Peyer's patch (tissue), 4 donors: ENCODE measurements at regions not wholly inside any gene's neighbourhood (a gene's known extent, or its start where the extent isn't known, plus 50 kb on each side); places are given as distances from the start of the nearest gene placed in this dataset.

Experiments
- POLR2A ChIP-seq, 2 donors: fragments of 450-650 bp; IDR thresholded peaks; one replicate each; pipeline ENCODE4 v1.5.1; 2017; ENCODE audit warnings: antibody characterized with exemption in 2 of 2, mild to moderate bottlenecking in 2 of 2, moderate library complexity in 2 of 2
- TF ChIP-seq, protein P1 (sequence below), 6 experiments: fragments of 450-650 bp in 4 of 6; fragments of 200-600 bp in 2 of 6; sonication (generic) in 1 of 6; IDR thresholded peaks; one replicate each; pipeline ENCODE4 v1.5.1; 2017 to 2019; ENCODE audit warnings: antibody characterized with exemption in 6 of 6, mild to moderate bottlenecking in 3 of 6, moderate library complexity in 1 of 6

DNA sequence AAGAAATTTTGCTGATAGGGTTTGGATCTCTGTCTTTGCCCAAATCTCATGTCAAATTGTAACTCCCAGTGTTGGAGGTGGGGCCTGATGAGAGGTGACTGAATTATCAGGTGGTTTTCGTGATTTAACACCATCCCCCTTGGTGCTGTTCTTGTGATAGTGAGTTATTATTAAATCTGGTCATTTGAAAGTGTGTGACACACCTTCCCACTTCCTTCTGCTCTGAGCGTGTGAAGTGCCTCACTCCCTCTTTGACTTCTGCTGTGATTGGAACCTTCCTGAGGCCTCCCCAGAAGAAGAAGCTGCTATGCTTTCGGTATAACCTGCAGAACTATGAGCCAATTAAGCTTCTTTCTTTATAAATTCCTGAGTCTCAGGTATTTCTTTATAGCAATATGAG is 632.0 kb downstream of the SLITRK5 start:
- TF ChIP-seq, protein P1, sequence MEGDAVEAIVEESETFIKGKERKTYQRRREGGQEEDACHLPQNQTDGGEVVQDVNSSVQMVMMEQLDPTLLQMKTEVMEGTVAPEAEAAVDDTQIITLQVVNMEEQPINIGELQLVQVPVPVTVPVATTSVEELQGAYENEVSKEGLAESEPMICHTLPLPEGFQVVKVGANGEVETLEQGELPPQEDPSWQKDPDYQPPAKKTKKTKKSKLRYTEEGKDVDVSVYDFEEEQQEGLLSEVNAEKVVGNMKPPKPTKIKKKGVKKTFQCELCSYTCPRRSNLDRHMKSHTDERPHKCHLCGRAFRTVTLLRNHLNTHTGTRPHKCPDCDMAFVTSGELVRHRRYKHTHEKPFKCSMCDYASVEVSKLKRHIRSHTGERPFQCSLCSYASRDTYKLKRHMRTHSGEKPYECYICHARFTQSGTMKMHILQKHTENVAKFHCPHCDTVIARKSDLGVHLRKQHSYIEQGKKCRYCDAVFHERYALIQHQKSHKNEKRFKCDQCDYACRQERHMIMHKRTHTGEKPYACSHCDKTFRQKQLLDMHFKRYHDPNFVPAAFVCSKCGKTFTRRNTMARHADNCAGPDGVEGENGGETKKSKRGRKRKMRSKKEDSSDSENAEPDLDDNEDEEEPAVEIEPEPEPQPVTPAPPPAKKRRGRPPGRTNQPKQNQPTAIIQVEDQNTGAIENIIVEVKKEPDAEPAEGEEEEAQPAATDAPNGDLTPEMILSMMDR (IDR thresholded peaks at IDR 0.05), result no peak
- no peak for TF ChIP-seq POLR2A (IDR thresholded peaks at IDR 0.05)
